C4-2B (cell line): ENCODE measurements at regions not wholly inside any gene's neighbourhood (a gene's known extent, or its start where the extent isn't known, plus 50 kb on each side); places are given as distances from the start of the nearest gene placed in this dataset.

Experiments used
- ZFX ChIP-seq: fragments of 450-650 bp; IDR thresholded peaks from 2 replicates; pipeline ENCODE4 v1.6.1; 2017
- TF ChIP-seq, protein P1 (sequence below): fragments of 450-650 bp; conservative IDR thresholded peaks from 2 replicates; pipeline ENCODE4 v1.5.1; 2017; ENCODE audit warnings: mild to moderate bottlenecking

DNA sequence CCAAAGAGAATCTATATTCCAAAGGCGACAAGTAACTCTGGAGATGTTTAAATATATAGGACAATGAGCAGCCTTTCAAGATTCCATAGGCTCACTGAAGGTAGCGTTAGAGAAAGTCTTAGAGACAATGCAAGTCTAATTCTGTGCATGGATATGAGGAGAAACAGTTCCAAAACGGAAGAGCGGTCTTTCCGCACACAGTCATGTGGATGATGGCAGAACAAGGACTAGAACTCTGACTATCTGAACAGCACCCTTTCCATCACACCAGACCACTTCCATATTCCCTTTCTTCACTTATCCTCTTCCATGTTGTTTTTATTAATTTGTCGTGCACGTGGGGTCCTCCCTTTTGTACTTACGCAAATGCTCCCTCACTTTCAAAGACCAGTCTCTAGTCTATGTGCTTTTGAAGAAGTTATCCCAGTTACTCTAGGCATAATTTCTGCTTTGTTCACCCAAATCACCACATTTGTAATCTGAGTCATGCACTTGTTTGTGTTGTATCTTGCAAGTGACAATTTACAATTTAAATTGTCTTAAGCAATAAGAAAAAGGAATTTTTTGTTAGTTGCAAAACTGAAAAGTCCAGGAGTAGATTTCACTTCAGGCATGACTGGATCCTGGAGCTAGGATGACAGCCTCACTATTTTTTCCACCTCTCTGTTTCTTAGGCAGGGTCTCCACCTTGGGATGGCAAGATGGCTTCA lies 116.0 kb upstream of the ADRA1B start:
- TF ChIP-seq, protein P1, sequence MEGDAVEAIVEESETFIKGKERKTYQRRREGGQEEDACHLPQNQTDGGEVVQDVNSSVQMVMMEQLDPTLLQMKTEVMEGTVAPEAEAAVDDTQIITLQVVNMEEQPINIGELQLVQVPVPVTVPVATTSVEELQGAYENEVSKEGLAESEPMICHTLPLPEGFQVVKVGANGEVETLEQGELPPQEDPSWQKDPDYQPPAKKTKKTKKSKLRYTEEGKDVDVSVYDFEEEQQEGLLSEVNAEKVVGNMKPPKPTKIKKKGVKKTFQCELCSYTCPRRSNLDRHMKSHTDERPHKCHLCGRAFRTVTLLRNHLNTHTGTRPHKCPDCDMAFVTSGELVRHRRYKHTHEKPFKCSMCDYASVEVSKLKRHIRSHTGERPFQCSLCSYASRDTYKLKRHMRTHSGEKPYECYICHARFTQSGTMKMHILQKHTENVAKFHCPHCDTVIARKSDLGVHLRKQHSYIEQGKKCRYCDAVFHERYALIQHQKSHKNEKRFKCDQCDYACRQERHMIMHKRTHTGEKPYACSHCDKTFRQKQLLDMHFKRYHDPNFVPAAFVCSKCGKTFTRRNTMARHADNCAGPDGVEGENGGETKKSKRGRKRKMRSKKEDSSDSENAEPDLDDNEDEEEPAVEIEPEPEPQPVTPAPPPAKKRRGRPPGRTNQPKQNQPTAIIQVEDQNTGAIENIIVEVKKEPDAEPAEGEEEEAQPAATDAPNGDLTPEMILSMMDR: no peak
- no peak for TF ChIP-seq ZFX
